Activated CD8-positive, alpha-beta T cell treated with anti-CD3 and anti-CD28 coated beads for 36 hours (primary cell): ENCODE measurements at regions not wholly inside any gene's neighbourhood (a gene's known extent, or its start where the extent isn't known, plus 50 kb on each side); places are given as distances from the start of the nearest gene placed in this dataset.
"Not testable (repeated sequence)": the region's sequence is repeated elsewhere in the genome, so short reads cannot be mapped to it uniquely, and the experiment has no call there.

Experiments
- ATAC-seq: fragments of 200-7000 bp; cut with Tn5 transposase; one replicate; pipeline ENCODE4 v1.10.0; 2021; ENCODE audit warnings: mild to moderate bottlenecking, moderate library complexity
- CTCF ChIA-PET: fragments of 350-600 bp; sonication (Branson Sonifier 250); formaldehyde crosslinking; loops from one replicate; lab custom pipeline; 2021; ENCODE audit warnings: antibody characterized with exemption; lab: Charles Lee
- POLR2A ChIA-PET: fragments of 350-600 bp; sonication (Branson Sonifier 250); formaldehyde crosslinking; loops from one replicate; lab custom pipeline; 2021; ENCODE audit warnings: antibody characterized with exemption; lab: Charles Lee
- DNase-seq: peaks from one replicate; pipeline ENCODE4 v3.0.0-alpha.2; 2020
- H3K27ac Mint-ChIP-seq: one replicate; pipeline ENCODE4 v1.8.0; 2021; ENCODE audit warnings: mild to moderate bottlenecking, mixed read lengths
- H3K27me3 Mint-ChIP-seq: one replicate; pipeline ENCODE4 v1.8.0; 2021; ENCODE audit warnings: mixed read lengths
- H3K36me3 Mint-ChIP-seq: one replicate; pipeline ENCODE4 v1.8.0; 2021; ENCODE audit warnings: low read depth, mixed read lengths
- H3K4me1 Mint-ChIP-seq: one replicate; pipeline ENCODE4 v1.8.0; 2021; ENCODE audit warnings: low read depth, mixed read lengths
- H3K4me3 Mint-ChIP-seq: one replicate; pipeline ENCODE4 v1.8.0; 2021; ENCODE audit warnings: mild to moderate bottlenecking, moderate library complexity, mixed read lengths
- H3K9me3 Mint-ChIP-seq: one replicate; pipeline ENCODE4 v1.8.0; 2021; ENCODE audit warnings: mixed read lengths
- CTCF ChIP-seq: fragments of 200-600 bp; IDR thresholded peaks from one replicate; pipeline ENCODE4 v1.8.0; 2022; ENCODE audit warnings: antibody characterized with exemption, mild to moderate bottlenecking
- intact Hi-C: fragments of 100-400 bp; cut with micrococcal nuclease; formaldehyde crosslinking; loops from one replicate; pipeline ENCODE4 v1.10.0; 2022

- no peak for DNase-seq
- Mint-ChIP-seq H3K27me3 (no peaks in the 10 kb centered on the region), H3K4me1 (peaks cover 7% of the 10 kb centered on the region), H3K36me3 (no peaks in the 10 kb centered on the region), H3K4me3 (no peak overlapping the region), H3K27ac (no peak overlapping the region), H3K9me3 (no peaks in the 10 kb centered on the region)
- no peak for TF ChIP-seq CTCF
- ChIA-PET POLR2A (no interaction called here), CTCF (no interaction called here)
- intact Hi-C loops = no loop called here
- no peak for ATAC-seq
These were observed 149.6 kb downstream of the ZFP64 start for GRCh38 chr20:52041966-52042365.

GRCh38 chr20:52039790-52040189 is 151.8 kb downstream of the ZFP64 start:
- CTCF ChIA-PET = no interaction called here
- Mint-ChIP-seq H3K27me3 (no peaks in the 10 kb centered on the region), H3K27ac (no peak overlapping the region)

GRCh38 chr20:52038632-52039031 is 152.9 kb downstream of the ZFP64 start:
- H3K36me3 Mint-ChIP-seq, ATAC-seq, DNase-seq, H3K27ac Mint-ChIP-seq, H3K9me3 Mint-ChIP-seq, POLR2A ChIA-PET, H3K4me1 Mint-ChIP-seq, intact Hi-C loops, H3K27me3 Mint-ChIP-seq, CTCF ChIA-PET, H3K4me3 Mint-ChIP-seq: not testable (repeated sequence)

More at GRCh38 chr20:52039790-52040189, 151.8 kb downstream of the ZFP64 start:
- DNase-seq (no peak), ATAC-seq (no peak)
- POLR2A ChIA-PET = no interaction called here
- Mint-ChIP-seq H3K9me3 (no peaks in the 10 kb centered on the region), H3K4me3 (no peak overlapping the region), H3K4me1 (no peaks in the 10 kb centered on the region), H3K36me3 (no peaks in the 10 kb centered on the region)
- intact Hi-C loops = no loop called here
- TF ChIP-seq CTCF = no peak

GRCh38 chr20:52037370-52037769 is 154.2 kb downstream of the ZFP64 start:
- no peaks in the 10 kb centered on the region for H3K27me3 Mint-ChIP-seq
- no peak for ATAC-seq
- no peak for DNase-seq
- H3K9me3 Mint-ChIP-seq = no peaks in the 10 kb centered on the region
- ChIA-PET POLR2A (no interaction called here), CTCF (no interaction called here)
- no peaks in the 10 kb centered on the region for H3K36me3 Mint-ChIP-seq
- H3K4me1 Mint-ChIP-seq = no peaks in the 10 kb centered on the region
- no peak overlapping the region for H3K4me3 Mint-ChIP-seq
- no peak for TF ChIP-seq CTCF
- no peak overlapping the region for H3K27ac Mint-ChIP-seq
- intact Hi-C loops = no loop called here

- Mint-ChIP-seq H3K4me3 (no peak overlapping the region), H3K27me3 (no peaks in the 10 kb centered on the region), H3K4me1 (peaks cover 14% of the 10 kb centered on the region), H3K9me3 (no peaks in the 10 kb centered on the region), H3K36me3 (no peaks in the 10 kb centered on the region), H3K27ac (no peak overlapping the region)
- intact Hi-C loops = no loop called here
- POLR2A ChIA-PET = no interaction called here
- ATAC-seq (no peak), DNase-seq (no peak)
- TF ChIP-seq CTCF = no peak
- CTCF ChIA-PET = no interaction called here
These were observed 155.6 kb downstream of the ZFP64 start for GRCh38 chr20:52035977-52036376.

- ATAC-seq (no peak), DNase-seq (no peak)
- Mint-ChIP-seq H3K27me3 (no peaks in the 10 kb centered on the region), H3K27ac (no peak overlapping the region), H3K36me3 (no peaks in the 10 kb centered on the region), H3K4me3 (no peak overlapping the region), H3K4me1 (peaks cover 18% of the 10 kb centered on the region), H3K9me3 (no peaks in the 10 kb centered on the region)
- no peak for TF ChIP-seq CTCF
- ChIA-PET CTCF (no interaction called here), POLR2A (no interaction called here)
- intact Hi-C loops = no loop called here
These were observed 156.1 kb downstream of the ZFP64 start for GRCh38 chr20:52035498-52035897.
